Stomach (tissue), 8 donors: ENCODE measurements at regions not wholly inside any gene's neighbourhood (a gene's known extent, or its start where the extent isn't known, plus 50 kb on each side); places are given as distances from the start of the nearest gene placed in this dataset.

Source experiments
- DNase-seq, 2 donors: peaks; one replicate each; pipeline versions ENCODE4 v3.0.0 to v3.0.0-alpha.2; 2013 to 2019
- H3K27ac ChIP-seq, 5 donors: fragments of 200-600 bp in 4 of 5; sonication (generic) in 4 of 5; one replicate each; pipeline ENCODE4 v1.5.1; 2013 to 2019; ENCODE audit warnings: mild to moderate bottlenecking in 1 of 5, moderate library complexity in 1 of 5
- H3K27me3 ChIP-seq, 3 donors: fragments of 200-600 bp; sonication (generic); one replicate each; pipeline ENCODE4 v1.5.1; 2017 to 2019; ENCODE audit warnings: mixed run types in 1 of 3
- H3K36me3 ChIP-seq, 4 donors: fragments of 200-600 bp; sonication (generic); 1 replicate in 3 of 4; 2 replicates in 1 of 4; pipeline ENCODE4 v1.5.1; 2016 to 2019
- H3K4me1 ChIP-seq, 4 donors: fragments of 200-600 bp; sonication (generic); one replicate each; pipeline ENCODE4 v1.5.1; 2016 to 2019
- H3K4me3 ChIP-seq, 4 donors: fragments of 200-600 bp; sonication (generic) in 3 of 4; one replicate each; pipeline ENCODE4 v1.5.1; 2016 to 2019; ENCODE audit warnings: mild to moderate bottlenecking in 1 of 4
- H3K9me3 ChIP-seq, 4 donors: fragments of 200-600 bp; sonication (generic); one replicate each; pipeline ENCODE4 v1.5.1; 2016 to 2019
- CTCF ChIP-seq, 7 experiments: fragments of 450-650 bp in 4 of 7; fragments of 200-600 bp in 3 of 7; sonication (generic) in 3 of 7; IDR thresholded peaks; one replicate each; pipeline ENCODE4 v1.5.1; 2016 to 2019; ENCODE audit warnings: antibody characterized with exemption in 7 of 7, control low read depth in 2 of 7, mild to moderate bottlenecking in 1 of 7
- EP300 ChIP-seq: sonication (generic); formaldehyde crosslinking; IDR thresholded peaks from one replicate; pipeline ENCODE4 v1.6.1; 2017; ENCODE audit warnings: antibody characterized with exemption
- POLR2A ChIP-seq, 4 donors: fragments of 450-650 bp; IDR thresholded peaks; one replicate each; pipeline ENCODE4 v1.6.1; 2016; ENCODE audit warnings: antibody characterized with exemption in 4 of 4, control low read depth in 2 of 4, mild to moderate bottlenecking in 1 of 4, moderate library complexity in 1 of 4
- POLR2AphosphoS5 ChIP-seq, 3 donors: sonication (generic); formaldehyde crosslinking; IDR thresholded peaks; one replicate each; pipeline ENCODE4 v1.6.1; 2016; ENCODE audit warnings: antibody characterized with exemption in 3 of 3
- WGBS, 5 donors: extraction: QIAGEN DNeasy Blood & Tissue Kit in 3 of 5; methylation state at CpG; one replicate each; pipeline versions ENCODE4 v1.1.5 to v1.1.7; 2013 to 2018; 5-methylcytosine and 5-hydroxymethylcytosine counted together
- intact Hi-C: fragments of 100-400 bp; cut with DNase I; formaldehyde crosslinking; loops from one replicate; pipeline ENCODE4 v1.15.1; 2023; ENCODE audit warnings: low total_unique reads
- donor health status: healthy with polysubstance abuse.
- donor health status: Bipolar disorder and iron deficiency.
- donor health status: healthy.

GRCh38 chr9:126117631-126118030 lies 209.0 kb upstream of the MVB12B start:
- peaks cover 0 to 56% (median 5%) of the 10 kb centered on the region in 3 donors for H3K27me3 ChIP-seq
- no peak overlapping the region for H3K27ac ChIP-seq
- no peak overlapping the region for H3K4me3 ChIP-seq
- intact Hi-C loops, result no loop called here
- DNase-seq, result no peak
- no peaks in the 10 kb centered on the region for H3K36me3 ChIP-seq
- peaks cover 0 to 8% (median 0%) of the 10 kb centered on the region in 4 donors for H3K9me3 ChIP-seq
- WGBS, 5 donors, result 86 to 94% (median 91%) methylated on average over 9 of the region's 9 CpGs
- H3K4me1 ChIP-seq, result no peaks in the 10 kb centered on the region
- TF ChIP-seq POLR2A (IDR thresholded peaks at IDR 0.05), result no peak
- TF ChIP-seq CTCF (IDR thresholded peaks at IDR 0.05), result no peak
- no peak for TF ChIP-seq POLR2AphosphoS5 (IDR thresholded peaks at IDR 0.05)

DNA sequence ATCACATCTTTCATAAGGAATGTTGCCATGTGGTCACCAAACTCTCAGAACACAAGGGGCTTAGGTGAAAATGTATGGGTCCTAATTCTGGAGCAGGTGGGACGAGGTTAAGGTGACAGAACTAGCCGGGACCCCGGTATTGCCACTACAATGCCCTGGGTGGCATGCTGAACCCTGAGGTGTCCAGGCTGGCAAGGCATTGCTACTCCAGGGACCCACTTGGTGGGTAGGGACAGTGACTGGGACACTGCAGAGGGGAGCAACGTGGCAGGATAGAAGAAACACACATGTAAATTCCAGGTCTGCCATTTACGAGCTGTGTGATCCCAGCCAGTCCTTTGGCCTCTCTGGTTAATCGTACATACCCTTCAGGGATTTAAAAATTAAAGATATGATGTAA lies 206.9 kb upstream of the MVB12B start:
- no peaks in the 10 kb centered on the region for H3K36me3 ChIP-seq
- H3K4me3 ChIP-seq, result no peak overlapping the region
- 70 to 88% (median 84%) methylated on average over 6 of the region's 6 CpGs for WGBS, 5 donors
- no peaks in the 10 kb centered on the region for H3K4me1 ChIP-seq
- TF ChIP-seq POLR2A (IDR thresholded peaks at IDR 0.05) (no peak), CTCF (IDR thresholded peaks at IDR 0.05) (no peak), POLR2AphosphoS5 (IDR thresholded peaks at IDR 0.05) (no peak), EP300 (no peak)
- H3K9me3 ChIP-seq, result peaks cover 0 to 8% (median 0%) of the 10 kb centered on the region in 4 donors
- intact Hi-C loops, result no loop called here
- peaks cover 0 to 43% (median 8%) of the 10 kb centered on the region in 3 donors for H3K27me3 ChIP-seq
- no peak overlapping the region for H3K27ac ChIP-seq
- DNase-seq, result no peak

- no peak for TF ChIP-seq CTCF (IDR thresholded peaks at IDR 0.05)
- TF ChIP-seq EP300, result no peak
- TF ChIP-seq POLR2AphosphoS5 (IDR thresholded peaks at IDR 0.05), result no peak
- no peak for TF ChIP-seq POLR2A (IDR thresholded peaks at IDR 0.05)
- no peaks in the 10 kb centered on the region for H3K36me3 ChIP-seq
- intact Hi-C loops, result no loop called here
- DNase-seq, result no peak
- H3K27ac ChIP-seq, result no peak overlapping the region
- peaks cover 0 to 42% (median 8%) of the 10 kb centered on the region in 3 donors for H3K27me3 ChIP-seq
- H3K4me3 ChIP-seq, result no peak overlapping the region
- H3K9me3 ChIP-seq, result peaks cover 0 to 8% (median 0%) of the 10 kb centered on the region in 4 donors
- peaks cover 0 to 14% (median 3%) of the 10 kb centered on the region in 4 donors for H3K4me1 ChIP-seq
- 59 to 71% (median 68%) methylated on average over 3 to 4 of the region's 4 CpGs for WGBS, 5 donors
Observed at GRCh38 chr9:126122901-126123616, 203.6 kb upstream of the MVB12B start.

- Histone ChIP-seq H3K4me1 (peaks cover 0 to 14% (median 3%) of the 10 kb centered on the region in 4 donors), H3K27ac (no peak overlapping the region), H3K36me3 (no peaks in the 10 kb centered on the region), H3K27me3 (peaks cover 0 to 50% (median 8%) of the 10 kb centered on the region in 3 donors), H3K4me3 (no peak overlapping the region), H3K9me3 (peaks cover 0 to 8% (median 0%) of the 10 kb centered on the region in 4 donors)
- DNase-seq, result no peak
- intact Hi-C loops, result no loop called here
- WGBS, 5 donors, result 44 to 49% (median 45%) methylated on average over 7 of the region's 7 CpGs
- TF ChIP-seq EP300 (no peak), CTCF (IDR thresholded peaks at IDR 0.05) (no peak), POLR2A (IDR thresholded peaks at IDR 0.05) (no peak), POLR2AphosphoS5 (IDR thresholded peaks at IDR 0.05) (no peak)
Observed at GRCh38 chr9:126123927-126124326, 202.7 kb upstream of the MVB12B start.
